NCI-H446 treated with DMSO at 0.1 percent for 48 hours (cell line): ENCODE measurements at regions not wholly inside any gene's neighbourhood (a gene's known extent, or its start where the extent isn't known, plus 50 kb on each side); places are given as distances from the start of the nearest gene placed in this dataset.
A peak's percentile ranks its signal among the peaks of the same experiment; 100 is the strongest.
"Not testable (repeated sequence)": the region's sequence is repeated elsewhere in the genome, so short reads cannot be mapped to it uniquely, and the experiment has no call there.

ENCODE experiments used
- DNase-seq: peaks from one replicate; lab custom pipeline; 2025; lab: John Stamatoyannopoulos, UW

DNA sequence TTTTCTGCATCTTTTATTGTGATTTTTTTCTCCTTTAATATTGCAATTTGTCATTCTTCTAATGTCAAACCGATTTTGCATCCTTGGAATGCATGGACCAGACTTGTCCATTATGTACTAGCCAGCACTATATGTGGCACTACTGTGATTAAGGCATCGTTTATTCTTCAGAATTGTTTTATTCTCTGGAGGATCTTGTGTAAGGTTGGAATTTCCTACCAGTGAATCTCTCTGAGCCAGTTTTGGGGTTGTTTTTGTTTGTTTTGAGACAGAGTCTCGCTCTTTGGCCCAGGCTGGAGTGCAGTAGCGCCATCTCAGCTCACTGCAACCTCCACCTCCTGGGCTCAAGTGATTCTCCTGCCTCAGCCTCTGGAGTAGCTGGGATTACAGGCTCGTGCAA is 58.5 kb downstream of the IGLL5 start:
- no peak for DNase-seq

- no peak for DNase-seq
Measured at GRCh38 chr22:22948651-22949571, 61.3 kb downstream of the IGLL5 start.

- DNase-seq = no peak
Measured at GRCh38 chr22:22949953-22950352, 62.3 kb downstream of the IGLL5 start.

DNA sequence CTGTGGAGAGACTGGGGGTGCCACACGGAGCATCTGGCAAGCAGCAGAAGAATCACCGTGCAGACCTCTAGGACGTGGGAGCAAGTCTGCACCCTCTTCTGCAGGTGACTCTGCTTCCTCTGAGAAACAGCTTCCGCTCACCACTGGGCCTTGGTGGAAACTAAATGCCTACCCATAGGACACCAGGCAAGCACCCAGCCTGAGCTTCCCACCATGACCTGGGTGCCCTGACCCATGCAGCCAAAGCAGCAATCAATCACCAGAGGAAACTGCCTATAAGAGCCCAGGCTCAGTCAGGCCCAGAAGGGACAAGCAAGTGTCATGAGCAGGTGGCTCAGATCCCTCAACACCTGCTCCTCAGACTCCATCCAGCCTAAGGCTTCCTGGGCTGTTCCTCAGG is 63.4 kb downstream of the IGLL5 start:
- no peak for DNase-seq

DNA sequence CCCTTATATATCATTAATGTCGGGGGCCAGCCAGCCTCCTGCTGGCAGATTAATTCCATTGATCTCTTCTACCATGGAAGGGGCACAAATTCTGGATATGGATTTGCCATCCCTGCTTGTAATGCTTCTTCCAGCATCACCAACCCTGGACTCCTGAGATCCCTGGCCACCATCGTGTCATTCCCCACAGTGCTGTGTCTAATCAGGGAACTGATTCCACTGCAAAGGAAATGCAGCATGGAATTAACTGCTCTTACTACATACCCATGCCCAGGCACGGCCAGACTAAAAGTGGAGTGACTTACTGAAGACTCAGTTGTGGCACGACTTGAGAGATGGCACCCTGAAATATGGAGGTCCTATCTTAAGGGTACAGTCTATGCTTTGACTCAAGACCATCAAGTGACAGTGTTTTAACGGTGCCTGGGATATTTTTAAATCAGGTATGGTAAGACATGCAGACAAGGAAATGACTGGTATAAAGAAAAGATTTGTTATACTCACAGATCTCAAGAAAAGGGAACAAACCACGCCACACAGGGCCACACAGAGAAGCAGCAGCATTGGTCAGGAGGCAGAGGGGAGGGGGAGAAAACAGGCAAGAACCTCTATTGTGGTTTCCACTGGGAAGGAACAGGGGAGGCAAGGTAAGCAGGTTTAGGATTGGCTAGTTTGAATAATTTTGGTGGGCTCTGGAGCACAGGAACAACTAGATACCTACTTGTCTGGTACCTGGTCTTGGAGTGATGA is 65.1 kb downstream of the IGLL5 start:
- DNase-seq = no peak

DNA sequence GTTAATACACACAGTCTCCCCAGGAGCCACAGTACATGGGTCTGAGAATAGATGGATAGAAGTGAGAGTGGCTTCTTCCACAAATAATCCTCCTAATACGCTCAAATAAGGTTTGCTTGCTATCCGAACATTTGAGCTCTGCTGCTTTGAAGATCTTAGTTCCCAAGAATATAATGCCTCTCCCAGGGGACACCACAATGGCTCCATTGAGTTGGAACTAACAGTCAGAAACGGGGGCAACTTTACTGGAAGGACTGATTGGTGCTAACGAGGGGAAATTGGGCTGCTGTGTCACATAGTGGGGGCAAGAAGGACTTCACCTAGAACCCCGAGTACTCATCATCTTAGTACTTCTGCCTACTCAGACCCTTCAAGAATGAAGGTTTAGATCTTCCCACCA is 66.2 kb downstream of the IGLL5 start:
- DNase-seq = no peak

DNA sequence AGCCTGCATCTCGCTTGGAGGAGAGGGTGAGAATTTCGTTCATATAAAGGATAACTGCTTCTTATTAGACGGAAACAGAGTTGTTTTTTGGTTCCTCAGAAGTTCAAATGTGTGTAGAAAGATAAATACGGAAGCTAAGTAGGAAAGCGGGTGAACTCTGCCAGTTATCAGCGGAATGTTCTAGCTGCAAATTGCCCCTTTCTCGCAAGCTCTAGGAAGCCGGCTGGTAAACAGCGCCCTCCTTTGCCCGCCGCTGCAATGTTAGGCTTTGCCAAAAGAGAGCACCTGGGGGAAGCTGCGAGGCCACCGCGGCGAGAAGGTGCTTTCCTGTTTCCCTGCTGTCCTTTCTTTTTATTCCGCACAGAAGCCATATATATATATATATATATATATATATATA is 67.0 kb downstream of the IGLL5 start:
- no peak for DNase-seq

DNA sequence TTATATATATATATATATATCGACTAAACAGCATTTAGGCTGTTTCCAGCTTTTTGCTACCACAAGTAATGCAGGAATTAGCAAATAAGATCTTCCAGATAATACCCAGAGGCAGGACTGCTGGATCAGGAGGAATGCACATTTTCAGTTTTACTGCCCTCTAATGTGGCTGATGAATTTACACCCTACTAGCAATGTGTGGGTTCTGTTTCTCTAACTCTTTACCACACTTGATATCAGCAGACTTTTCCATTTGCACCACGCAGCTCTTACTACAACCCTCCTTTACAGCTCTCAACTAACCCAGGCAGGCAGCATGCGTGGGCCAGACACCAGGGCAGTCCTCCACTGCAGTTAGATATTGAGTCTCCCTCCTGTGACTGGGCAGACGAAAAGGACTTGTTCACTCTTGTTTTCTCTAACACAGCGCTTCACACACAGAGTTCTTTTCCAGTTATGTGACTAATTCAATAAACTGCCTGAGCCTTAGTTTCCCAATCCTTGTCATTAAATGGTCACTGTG is 67.7 kb downstream of the IGLL5 start:
- DNase-seq = no peak

DNA sequence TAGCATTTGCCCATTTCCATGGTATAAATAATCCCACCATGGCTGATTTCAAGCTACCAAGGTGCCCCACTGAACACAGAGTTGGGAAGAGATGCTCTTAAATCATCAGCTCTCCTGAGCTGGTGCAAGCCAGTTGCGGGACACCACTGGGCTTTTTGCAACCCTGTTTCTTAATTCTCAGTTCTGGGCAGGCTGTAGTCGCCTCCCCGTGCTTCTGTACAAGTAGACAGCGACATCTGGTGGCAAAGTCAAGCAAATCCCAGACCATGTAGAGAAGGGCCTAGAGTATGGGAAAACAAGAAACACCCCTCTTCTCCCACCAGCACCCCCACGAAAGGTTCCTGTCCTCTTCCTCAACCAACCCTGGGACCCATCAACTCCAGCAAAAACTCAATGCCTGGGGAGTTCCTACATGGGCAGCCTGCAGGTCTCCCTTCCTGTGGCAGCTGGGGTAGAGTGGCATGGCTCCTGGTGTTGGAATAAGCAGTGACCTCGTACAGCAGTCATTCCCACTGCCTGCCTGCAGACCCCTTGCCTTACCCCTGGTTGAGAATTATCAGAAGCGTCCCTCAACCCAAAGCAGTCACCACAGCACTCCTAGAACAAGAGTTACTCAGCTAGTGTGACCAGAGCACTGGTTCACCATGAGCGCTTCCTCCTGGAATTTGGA is 68.4 kb downstream of the IGLL5 start:
- DNase-seq = peak; percentile 5

- no peak for DNase-seq
Measured at GRCh38 chr22:22957090-22957489, 69.5 kb downstream of the IGLL5 start.

DNA sequence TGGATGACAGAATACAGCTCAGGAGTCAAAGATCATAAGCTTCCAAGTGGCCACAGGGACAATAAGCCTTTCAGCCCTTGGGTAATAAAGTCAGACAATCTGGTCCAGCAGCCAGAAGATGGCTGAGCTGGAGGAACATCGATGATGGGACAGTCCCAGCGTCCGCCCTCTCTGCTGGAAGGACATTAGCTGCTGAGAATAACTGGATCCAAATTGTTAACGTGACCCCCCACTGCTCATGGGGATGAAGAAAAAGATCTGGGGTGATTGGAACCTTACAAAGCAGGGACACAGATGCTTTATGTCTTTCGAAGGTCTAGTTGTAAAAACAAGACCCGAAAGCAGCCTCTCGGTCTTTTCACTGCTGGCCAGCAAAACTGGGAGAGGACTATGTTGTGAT is 71.0 kb downstream of the IGLL5 start:
- DNase-seq = no peak

GRCh38 chr22:22959147-22959827 is 71.7 kb downstream of the IGLL5 start:
- peak; percentile 58 for DNase-seq

- DNase-seq = no peak
Measured at GRCh38 chr22:22960307-22960706, 72.7 kb downstream of the IGLL5 start.

DNA sequence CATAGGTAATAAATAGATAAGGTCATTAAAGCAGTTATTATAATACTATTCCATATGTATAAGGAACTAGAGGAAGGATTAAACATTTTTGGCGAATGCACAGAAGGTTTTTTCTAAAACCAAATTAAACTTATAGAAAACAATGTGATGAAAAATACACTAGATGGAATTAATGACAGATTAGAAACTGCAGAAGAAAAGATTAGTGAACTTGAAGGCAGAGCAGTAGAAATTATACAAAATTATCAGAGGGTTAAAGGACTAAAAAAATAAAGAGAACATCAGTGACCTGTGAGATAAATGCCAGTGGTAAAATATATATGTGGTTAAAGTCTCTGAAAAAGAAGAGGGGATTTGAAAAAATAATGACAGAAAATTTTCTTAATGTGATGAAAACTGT is 74.0 kb downstream of the IGLL5 start:
- no peak for DNase-seq

DNA sequence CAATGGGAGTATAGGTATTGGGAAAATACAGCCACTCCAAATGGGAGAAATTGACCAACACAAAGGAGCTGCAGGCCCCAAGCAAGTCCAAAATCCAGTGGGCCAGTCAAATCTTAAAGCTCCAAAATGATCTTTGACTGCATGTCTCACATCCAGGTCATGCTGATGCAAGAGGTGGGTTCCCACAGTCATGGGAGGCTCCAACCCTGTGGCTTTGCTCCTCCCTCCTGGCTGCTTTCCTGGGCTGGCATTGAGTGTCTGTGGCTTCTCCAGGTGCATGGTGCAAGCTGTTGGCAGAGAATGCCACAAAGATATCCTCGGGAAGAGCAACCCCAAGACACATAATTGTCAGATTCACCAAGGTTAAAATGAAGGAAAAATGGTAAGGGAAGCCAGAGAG is 80.8 kb downstream of the IGLL5 start:
- no peak for DNase-seq

- not testable (repeated sequence) for DNase-seq
Measured at GRCh38 chr22:22972605-22973004, 85.0 kb downstream of the IGLL5 start.

- DNase-seq = no peak
Measured at GRCh38 chr22:22973336-22973735, 85.7 kb downstream of the IGLL5 start.

- no peak for DNase-seq
Measured at GRCh38 chr22:22974156-22974555, 86.5 kb downstream of the IGLL5 start.

DNA sequence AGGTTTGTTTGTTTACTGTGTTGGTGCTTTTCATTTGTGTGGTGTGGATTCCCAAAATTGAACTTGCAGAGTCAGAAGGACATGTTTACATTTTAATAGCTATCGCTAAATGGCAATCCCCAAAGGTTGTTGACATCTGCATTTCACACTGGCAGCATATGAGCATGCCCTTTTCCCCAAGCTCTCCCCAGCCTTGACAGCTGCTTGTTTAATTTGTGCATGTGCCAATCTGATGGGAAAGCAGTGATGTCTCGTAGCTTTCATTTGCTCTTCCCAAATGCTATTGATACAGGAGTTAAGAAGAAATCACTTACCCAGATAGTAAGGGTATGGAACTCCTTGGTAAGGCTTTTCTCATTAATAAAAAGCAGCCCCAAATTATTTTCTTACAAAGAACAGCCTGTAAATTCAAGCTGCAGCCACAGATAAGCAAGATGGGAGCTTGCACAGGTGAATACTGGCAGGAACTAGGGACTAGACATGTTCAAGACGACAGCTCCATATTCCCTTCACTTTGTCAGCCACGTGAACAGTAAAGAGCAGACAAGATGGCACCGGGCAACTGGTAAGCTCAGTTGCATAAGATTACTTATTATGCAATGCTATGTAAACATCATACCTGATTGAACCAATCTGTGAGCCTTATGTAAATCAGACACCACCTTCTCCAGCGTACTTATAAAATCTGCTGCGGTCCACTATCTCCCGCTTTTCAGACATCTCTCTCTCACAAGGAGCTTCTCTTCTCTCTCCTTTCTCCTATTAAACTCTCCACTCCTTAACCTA is 87.4 kb downstream of the IGLL5 start:
- no peak for DNase-seq

- DNase-seq = no peak
Measured at GRCh38 chr22:22976033-22976922, 88.7 kb downstream of the IGLL5 start.
